ENCODE measurements at regions not wholly inside any gene's neighbourhood (a gene's known extent, or its start where the extent isn't known, plus 50 kb on each side); places are given as distances from the start of the nearest gene placed in this dataset.
A peak's percentile ranks its signal among the peaks of the same experiment; 100 is the strongest.

DNA sequence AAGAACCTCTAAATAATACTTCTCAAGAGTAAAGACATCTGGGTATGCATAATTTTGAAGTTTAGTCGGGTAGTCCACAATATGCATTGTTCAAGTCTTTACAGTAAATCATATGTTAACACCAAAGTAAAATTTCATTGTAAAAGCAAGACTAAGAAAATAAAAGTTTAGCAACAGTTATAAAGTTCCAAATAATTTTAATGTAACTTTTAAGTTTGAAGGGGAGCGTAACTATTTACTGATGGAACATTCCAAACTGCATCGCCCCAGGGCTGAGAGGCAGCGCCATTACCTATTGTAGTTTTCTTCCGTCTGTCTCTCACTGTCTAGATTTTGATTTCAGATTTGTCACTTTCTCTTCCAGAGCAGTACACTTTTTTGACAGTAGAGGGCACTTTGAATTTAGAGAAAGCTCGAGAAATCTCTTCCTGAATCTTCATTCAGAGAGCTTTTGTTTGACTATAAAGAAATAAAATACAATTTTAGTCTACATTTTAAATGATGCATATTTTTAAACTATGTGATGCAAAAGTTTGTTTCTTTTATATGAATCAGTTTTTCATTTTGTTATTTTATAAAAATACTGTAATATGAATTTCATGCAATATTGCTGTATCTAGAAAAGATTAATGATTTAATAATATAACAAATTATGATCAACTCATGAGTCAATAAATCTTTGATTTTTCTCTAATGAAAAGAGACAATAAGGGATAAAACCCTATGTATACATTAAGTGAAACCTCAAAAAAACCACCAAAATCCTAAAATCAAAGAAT lies 389.8 kb downstream of the FIGN start:
- ChIA-PET POLR2A (no interaction called here), CTCF (interaction anchor here (0.6 to 1.5 kb wide), 9 partner anchors 14 to 715 kb away, joined by 3 to 6 read pairs (median 4); no protein-coding TSS in a partner anchor)
- no peak for DNase-seq (ENCODE audit: low spot score)
- Mint-ChIP-seq H3K27ac (no peak overlapping the region), H3K4me1 (peaks cover 43% of the 10 kb centered on the region), H3K36me3 (no peaks in the 10 kb centered on the region), H3K9me3 (no peaks in the 10 kb centered on the region), H3K4me3 (no peak overlapping the region), H3K27me3 (ENCODE audit: low read depth) (peaks cover 8% of the 10 kb centered on the region)
- TF ChIP-seq, protein P1, sequence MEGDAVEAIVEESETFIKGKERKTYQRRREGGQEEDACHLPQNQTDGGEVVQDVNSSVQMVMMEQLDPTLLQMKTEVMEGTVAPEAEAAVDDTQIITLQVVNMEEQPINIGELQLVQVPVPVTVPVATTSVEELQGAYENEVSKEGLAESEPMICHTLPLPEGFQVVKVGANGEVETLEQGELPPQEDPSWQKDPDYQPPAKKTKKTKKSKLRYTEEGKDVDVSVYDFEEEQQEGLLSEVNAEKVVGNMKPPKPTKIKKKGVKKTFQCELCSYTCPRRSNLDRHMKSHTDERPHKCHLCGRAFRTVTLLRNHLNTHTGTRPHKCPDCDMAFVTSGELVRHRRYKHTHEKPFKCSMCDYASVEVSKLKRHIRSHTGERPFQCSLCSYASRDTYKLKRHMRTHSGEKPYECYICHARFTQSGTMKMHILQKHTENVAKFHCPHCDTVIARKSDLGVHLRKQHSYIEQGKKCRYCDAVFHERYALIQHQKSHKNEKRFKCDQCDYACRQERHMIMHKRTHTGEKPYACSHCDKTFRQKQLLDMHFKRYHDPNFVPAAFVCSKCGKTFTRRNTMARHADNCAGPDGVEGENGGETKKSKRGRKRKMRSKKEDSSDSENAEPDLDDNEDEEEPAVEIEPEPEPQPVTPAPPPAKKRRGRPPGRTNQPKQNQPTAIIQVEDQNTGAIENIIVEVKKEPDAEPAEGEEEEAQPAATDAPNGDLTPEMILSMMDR (IDR thresholded peaks at IDR 0.05) = peak; percentile 51; the same call in 1 of the 2 replicates
- TF ChIP-seq, protein P2, sequence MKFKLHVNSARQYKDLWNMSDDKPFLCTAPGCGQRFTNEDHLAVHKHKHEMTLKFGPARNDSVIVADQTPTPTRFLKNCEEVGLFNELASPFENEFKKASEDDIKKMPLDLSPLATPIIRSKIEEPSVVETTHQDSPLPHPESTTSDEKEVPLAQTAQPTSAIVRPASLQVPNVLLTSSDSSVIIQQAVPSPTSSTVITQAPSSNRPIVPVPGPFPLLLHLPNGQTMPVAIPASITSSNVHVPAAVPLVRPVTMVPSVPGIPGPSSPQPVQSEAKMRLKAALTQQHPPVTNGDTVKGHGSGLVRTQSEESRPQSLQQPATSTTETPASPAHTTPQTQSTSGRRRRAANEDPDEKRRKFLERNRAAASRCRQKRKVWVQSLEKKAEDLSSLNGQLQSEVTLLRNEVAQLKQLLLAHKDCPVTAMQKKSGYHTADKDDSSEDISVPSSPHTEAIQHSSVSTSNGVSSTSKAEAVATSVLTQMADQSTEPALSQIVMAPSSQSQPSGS (CRISPR knock-in tag; IDR thresholded peaks at IDR 0.05; ENCODE audit: borderline replicate concordance, low read depth) = no peak
- TF ChIP-seq, protein P3, sequence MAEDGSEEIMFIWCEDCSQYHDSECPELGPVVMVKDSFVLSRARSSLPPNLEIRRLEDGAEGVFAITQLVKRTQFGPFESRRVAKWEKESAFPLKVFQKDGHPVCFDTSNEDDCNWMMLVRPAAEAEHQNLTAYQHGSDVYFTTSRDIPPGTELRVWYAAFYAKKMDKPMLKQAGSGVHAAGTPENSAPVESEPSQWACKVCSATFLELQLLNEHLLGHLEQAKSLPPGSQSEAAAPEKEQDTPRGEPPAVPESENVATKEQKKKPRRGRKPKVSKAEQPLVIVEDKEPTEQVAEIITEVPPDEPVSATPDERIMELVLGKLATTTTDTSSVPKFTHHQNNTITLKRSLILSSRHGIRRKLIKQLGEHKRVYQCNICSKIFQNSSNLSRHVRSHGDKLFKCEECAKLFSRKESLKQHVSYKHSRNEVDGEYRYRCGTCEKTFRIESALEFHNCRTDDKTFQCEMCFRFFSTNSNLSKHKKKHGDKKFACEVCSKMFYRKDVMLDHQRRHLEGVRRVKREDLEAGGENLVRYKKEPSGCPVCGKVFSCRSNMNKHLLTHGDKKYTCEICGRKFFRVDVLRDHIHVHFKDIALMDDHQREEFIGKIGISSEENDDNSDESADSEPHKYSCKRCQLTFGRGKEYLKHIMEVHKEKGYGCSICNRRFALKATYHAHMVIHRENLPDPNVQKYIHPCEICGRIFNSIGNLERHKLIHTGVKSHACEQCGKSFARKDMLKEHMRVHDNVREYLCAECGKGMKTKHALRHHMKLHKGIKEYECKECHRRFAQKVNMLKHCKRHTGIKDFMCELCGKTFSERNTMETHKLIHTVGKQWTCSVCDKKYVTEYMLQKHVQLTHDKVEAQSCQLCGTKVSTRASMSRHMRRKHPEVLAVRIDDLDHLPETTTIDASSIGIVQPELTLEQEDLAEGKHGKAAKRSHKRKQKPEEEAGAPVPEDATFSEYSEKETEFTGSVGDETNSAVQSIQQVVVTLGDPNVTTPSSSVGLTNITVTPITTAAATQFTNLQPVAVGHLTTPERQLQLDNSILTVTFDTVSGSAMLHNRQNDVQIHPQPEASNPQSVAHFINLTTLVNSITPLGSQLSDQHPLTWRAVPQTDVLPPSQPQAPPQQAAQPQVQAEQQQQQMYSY (CRISPR knock-in tag; IDR thresholded peaks at IDR 0.05) = no peak
- TF ChIP-seq ELF4 (CRISPR knock-in tag; IDR thresholded peaks at IDR 0.05; ENCODE audit: low read depth) (no peak), FOXJ3 (CRISPR knock-in tag; IDR thresholded peaks at IDR 0.05; ENCODE audit: borderline replicate concordance) (no peak), RELA (CRISPR knock-in tag; IDR thresholded peaks at IDR 0.05; ENCODE audit: borderline replicate concordance) (no peak), CBFB (CRISPR knock-in tag; IDR thresholded peaks at IDR 0.05; ENCODE audit: low read depth) (no peak)
- ATAC-seq = no peak

DNA sequence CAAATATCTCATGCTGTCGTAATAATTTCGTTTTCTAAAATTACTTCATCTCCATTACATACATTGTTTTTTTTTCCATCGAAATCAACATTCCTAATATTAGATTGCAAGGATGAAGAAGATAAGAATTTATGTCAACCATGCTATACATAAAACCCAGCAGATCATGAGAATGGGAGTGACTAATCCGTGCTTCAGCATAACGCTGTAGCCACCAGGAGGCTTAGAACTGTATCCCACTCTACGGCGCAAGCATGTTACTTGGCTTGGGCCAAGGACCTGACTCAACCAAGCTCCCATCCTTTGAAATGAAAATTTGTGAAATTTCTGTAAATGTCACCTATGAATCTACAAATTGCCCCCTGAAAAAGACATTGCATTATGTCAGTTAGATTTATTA lies 392.5 kb downstream of the FIGN start:
- DNase-seq (ENCODE audit: low spot score) (no peak), ATAC-seq (0 out of 2 replicates have a peak, but pooled peaks have one; percentile 10)
- POLR2A ChIA-PET = no interaction called here
- Mint-ChIP-seq H3K36me3 (no peaks in the 10 kb centered on the region), H3K4me1 (peaks cover 25% of the 10 kb centered on the region), H3K4me3 (no peak overlapping the region), H3K9me3 (peaks cover 7% of the 10 kb centered on the region; the same call in 1 of the 2 replicates), H3K27me3 (ENCODE audit: low read depth) (no peaks in the 10 kb centered on the region), H3K27ac (no peak overlapping the region)
- CTCF ChIA-PET = no interaction called here
- TF ChIP-seq CBFB (CRISPR knock-in tag; IDR thresholded peaks at IDR 0.05; ENCODE audit: low read depth) (no peak), RELA (CRISPR knock-in tag; IDR thresholded peaks at IDR 0.05; ENCODE audit: borderline replicate concordance) (no peak), CREM (CRISPR knock-in tag; IDR thresholded peaks at IDR 0.05) (no peak), FOXJ3 (CRISPR knock-in tag; IDR thresholded peaks at IDR 0.05; ENCODE audit: borderline replicate concordance) (no peak), ZNF416 (CRISPR knock-in tag; IDR thresholded peaks at IDR 0.05) (no peak), ZNF219 (CRISPR knock-in tag; IDR thresholded peaks at IDR 0.05; ENCODE audit: borderline replicate concordance) (no peak), NFATC4 (CRISPR knock-in tag; IDR thresholded peaks at IDR 0.05) (no peak), NFE2L1 (CRISPR knock-in tag; IDR thresholded peaks at IDR 0.05) (no peak)
- TF ChIP-seq, protein P4, sequence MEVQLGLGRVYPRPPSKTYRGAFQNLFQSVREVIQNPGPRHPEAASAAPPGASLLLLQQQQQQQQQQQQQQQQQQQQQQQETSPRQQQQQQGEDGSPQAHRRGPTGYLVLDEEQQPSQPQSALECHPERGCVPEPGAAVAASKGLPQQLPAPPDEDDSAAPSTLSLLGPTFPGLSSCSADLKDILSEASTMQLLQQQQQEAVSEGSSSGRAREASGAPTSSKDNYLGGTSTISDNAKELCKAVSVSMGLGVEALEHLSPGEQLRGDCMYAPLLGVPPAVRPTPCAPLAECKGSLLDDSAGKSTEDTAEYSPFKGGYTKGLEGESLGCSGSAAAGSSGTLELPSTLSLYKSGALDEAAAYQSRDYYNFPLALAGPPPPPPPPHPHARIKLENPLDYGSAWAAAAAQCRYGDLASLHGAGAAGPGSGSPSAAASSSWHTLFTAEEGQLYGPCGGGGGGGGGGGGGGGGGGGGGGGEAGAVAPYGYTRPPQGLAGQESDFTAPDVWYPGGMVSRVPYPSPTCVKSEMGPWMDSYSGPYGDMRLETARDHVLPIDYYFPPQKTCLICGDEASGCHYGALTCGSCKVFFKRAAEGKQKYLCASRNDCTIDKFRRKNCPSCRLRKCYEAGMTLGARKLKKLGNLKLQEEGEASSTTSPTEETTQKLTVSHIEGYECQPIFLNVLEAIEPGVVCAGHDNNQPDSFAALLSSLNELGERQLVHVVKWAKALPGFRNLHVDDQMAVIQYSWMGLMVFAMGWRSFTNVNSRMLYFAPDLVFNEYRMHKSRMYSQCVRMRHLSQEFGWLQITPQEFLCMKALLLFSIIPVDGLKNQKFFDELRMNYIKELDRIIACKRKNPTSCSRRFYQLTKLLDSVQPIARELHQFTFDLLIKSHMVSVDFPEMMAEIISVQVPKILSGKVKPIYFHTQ (CRISPR knock-in tag; IDR thresholded peaks at IDR 0.05) = no peak
- TF ChIP-seq, protein P5, sequence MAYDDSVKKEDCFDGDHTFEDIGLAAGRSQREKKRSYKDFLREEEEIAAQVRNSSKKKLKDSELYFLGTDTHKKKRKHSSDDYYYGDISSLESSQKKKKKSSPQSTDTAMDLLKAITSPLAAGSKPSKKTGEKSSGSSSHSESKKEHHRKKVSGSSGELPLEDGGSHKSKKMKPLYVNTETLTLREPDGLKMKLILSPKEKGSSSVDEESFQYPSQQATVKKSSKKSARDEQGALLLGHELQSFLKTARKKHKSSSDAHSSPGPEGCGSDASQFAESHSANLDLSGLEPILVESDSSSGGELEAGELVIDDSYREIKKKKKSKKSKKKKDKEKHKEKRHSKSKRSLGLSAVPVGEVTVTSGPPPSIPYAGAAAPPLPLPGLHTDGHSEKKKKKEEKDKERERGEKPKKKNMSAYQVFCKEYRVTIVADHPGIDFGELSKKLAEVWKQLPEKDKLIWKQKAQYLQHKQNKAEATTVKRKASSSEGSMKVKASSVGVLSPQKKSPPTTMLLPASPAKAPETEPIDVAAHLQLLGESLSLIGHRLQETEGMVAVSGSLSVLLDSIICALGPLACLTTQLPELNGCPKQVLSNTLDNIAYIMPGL (CRISPR knock-in tag; IDR thresholded peaks at IDR 0.05) = no peak

All from WTC11 (cell line).